ENCODE measurements at regions not wholly inside any gene's neighbourhood (a gene's known extent, or its start where the extent isn't known, plus 50 kb on each side); places are given as distances from the start of the nearest gene placed in this dataset.

DNA sequence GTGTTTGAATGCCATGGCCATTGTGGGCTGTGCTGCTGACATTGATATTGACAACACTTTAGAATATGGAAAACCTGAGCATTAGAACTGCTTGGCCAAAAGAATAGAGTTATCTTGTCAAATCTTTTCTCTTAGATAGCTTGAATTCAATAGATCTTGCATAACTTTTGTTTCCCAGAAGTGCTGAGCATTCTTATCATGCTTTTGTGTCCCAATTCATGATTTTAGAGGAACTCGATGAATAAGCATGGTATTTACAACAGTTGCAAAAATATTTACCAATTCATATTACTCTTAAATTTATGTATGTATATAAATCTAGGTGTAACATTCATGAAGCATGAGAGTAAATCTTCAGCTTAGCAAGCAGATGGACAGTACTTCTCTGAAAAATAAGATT, 508.0 kb downstream of the BCL11A start:
- DNase-seq, result no peak

DNA sequence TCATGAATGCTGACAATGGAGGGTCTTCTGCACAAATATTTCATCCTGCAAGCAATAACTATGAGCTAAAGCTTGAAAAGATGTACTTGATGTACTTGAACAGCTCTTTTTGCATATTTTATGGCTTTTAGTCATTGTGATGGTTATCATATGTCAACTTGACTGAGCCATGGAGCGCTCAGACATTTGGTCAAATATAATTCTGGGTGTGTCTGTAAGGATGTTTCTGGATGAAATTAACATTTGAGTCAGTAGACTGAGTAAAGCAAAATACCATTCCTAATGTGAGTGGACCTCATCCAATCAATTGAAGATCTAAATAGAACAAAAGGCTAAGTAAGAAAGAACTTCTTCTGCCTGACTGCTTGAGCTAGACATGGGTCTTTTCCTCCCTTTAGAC, 509.0 kb downstream of the BCL11A start:
- no peak for DNase-seq

DNA sequence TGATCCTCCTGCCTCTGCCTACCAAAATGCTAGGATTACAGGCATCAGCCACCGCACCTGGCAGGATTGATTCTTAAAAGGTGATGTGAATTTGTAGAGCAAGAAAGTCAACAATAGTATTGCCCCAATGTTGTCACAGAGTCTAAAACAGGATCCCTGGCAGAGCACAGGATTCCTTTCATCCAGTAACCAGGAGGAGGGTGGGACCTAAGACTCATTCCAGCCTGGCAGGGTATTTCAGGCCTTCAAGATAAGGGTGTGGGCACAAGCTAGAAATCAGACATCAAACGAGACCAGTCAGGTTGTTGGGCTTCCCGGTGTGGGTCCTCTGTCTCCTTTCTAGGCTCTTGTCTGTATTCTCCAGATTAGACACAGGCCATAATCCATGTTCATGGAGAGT, 511.4 kb downstream of the BCL11A start:
- DNase-seq, result no peak

DNA sequence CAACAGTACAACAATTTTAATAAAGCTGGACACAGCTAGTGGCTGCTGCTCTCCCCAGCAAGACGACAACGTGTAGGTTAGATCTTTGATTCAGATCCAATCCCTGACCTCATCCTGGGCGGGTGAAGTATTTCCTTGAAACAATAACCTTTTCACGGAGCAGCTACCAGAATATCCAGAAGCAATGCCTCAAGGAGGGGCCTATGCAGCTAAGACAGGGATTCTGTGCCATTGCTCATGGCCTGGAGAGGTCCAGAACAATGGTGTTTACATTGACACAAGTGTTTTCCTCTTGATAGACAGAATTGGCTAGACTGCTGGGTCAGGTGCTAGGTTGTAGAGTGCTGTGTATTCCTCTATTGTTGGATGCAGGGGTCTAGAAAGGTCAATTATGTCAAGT, 520.1 kb downstream of the BCL11A start:
- no peak for DNase-seq

DNA sequence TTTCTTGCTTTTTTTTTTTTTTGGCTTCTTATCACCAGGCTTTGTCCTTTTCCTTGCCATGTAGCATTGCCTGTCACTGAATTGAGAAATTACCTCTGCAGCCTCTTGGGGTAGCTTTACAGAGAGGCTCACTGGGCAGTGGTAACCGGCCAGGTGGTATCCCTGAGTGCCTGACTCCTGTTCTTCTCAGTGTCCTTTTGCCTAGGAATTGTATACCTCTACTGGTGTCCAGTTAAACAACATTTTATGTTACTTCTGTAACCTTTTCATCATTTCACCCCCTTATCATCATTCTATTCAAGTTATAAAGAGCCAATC, 523.9 kb downstream of the BCL11A start:
- DNase-seq, result no peak

DNA sequence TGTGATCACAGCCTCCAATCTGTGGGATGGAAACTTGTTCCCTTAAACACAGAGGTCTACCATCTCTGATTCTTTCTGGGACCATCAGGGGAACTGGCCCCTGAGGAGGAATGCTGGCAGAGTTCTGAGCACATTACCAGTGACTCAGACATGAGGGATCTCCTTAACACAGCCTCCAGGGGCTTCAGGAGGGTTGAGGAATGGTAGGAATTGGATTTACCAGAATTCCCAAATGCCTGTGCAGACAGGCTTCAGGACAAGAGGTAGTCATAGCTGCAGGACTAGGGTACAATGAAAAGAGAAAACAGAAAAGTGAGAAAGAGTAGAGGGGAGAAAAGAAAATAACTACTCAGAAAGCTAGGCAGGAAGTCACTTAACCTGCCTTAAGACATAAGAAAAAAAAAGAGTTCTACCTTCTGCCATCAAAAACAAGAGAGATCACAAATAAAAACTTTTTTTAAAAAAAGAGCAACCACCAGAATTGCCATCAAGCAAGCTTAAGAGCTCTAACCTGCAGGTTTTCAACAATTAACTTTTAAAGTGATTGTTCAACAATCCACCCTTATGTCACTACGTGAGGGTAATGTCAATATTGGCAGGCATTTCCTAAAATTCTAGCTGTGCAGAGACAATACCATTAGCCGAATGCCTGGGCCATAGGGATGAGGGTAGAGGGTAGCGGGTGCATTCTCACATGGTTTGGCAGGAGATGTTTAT, 524.4 kb downstream of the BCL11A start:
- peak; percentile 83 for DNase-seq

DNA sequence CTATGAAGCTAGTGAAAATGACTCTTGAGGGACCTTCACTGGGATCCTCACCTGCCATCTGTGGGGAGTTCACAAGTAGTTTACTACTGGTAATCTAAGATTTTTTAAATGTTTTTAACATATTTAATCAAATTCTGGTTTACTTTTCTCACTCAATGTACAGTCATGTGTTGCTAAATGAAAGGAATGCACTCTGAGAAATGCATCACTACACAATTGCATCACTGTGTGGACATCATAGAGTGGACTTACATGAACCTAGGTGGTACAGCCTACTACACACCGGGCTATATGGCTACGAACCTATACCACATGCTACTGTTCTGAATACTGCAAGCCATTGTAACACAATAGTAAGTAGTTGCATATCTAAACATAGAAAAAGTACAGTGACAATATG, 528.0 kb downstream of the BCL11A start:
- peak; percentile 60 for DNase-seq

DNA sequence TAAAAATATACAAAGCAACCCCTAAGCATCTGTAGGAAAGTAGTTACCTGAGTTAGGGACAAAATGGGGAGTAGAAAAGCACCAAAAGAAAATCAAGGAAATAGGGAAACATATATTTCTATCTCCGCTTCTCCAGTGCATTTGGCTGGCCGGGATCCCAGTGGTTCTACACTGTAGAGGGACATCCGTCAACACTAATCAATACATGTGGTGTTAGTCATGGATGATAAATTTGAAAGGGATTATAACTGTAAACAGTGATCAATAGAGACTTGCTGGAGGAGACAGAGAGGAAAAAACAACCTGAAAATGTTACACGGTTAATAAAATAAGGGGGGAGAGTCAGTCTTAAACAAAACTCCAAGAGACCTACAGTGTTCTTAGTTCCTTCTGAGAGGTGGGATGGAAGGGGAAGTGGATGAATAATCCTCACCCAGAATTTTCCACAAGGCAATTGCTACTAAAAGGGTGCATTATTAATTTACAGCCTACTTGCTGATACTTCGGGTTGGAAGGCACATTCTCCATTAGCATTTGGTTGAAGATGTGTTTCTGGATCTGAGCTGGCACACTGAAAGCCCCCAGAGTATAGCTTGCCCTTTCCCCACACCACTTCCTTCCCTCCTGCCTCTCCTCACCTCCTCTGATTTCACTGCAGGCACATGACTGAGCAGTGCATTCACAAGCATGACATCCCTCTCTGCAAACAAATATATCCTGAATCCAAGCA, 530.0 kb downstream of the BCL11A start:
- DNase-seq, result no peak

DNA sequence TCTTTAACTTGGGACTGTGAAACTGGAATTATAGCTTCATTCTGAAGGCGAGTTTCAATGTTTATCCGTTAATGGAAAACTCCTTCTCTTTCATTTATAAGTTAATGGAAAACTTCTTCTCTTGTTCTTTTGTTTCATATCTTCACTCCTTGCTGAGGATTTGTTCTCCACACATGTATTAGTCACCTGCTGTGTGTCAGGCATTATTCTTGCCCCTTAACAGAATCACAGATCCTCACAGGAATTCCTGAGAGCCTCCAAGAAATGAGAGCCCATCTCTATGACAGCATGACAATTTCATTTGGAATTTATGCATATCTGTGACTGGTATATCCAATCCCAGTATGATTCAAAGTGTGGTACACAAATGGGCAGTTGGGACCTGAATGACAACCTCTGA, 545.8 kb downstream of the BCL11A start:
- DNase-seq, result no peak

DNA sequence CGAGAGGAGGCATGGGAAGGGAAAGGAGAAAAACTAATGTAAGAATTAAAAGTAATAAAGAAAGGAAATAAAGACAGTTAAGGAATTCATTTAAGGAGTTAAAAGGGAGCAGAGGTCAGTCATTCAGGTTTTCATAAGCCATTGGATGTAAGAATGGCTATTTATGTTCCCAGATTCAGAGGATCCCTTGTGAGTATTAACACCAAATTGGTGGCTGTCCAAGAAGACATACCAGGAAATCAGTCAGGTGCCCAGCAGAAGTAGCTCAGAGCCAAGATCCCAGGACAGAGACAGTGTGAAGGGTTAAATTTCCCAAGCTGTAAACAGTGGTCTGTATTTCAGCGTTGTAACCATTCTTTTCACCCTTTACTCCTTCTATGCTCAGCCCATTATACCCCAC, 550.4 kb downstream of the BCL11A start:
- no peak for DNase-seq

DNA sequence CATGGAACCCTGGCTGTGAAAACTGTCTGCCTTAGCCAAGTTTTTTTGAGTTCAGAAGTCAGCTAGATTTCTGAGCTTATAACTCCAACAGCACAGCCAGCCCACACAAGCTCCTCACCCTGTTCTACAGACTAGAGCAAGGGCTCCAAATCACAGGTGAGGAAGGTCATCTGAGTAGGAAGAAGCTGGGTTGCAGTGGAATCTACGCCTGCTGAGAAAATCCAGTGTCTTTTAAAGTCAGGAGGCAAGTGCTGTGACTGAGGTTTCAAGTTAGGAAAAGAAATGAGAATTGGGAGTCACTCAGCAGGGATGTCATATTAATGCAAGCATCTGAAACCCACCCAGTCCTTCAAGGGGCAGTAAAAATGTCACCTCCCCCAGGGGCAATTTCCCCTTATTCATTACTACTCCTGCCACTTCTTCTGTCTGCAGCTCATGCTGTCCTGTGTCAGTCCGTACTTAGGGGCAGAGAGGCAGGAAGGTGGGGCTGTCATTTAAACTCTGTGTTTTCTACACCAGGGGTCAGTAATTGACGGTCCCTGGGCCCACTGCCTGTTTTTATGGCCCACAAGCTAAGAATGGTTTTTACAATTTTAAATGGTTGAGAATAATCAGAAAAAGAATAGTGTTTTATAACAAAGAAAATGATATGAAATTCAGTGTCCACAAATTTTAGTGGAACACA, 551.1 kb downstream of the BCL11A start:
- no peak for DNase-seq

DNA sequence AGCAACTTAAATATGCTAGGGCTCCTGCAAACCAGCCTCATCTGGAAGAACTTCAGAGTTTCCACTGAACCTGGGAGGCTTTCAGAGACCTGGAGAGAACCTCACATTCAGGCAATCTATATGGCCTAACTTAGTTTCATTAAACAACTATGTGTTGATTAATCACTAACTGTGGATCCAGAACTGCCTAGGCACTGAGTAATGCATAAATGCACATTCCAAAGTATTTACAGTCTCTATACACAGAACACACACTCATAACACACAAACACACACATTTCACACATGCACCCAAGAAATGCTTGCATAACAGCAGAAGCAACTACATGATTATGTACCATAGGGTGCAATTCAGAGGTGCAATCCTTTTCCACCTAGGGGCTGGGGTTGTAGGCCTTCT, 552.8 kb downstream of the BCL11A start:
- peak; percentile 55 for DNase-seq

DNA sequence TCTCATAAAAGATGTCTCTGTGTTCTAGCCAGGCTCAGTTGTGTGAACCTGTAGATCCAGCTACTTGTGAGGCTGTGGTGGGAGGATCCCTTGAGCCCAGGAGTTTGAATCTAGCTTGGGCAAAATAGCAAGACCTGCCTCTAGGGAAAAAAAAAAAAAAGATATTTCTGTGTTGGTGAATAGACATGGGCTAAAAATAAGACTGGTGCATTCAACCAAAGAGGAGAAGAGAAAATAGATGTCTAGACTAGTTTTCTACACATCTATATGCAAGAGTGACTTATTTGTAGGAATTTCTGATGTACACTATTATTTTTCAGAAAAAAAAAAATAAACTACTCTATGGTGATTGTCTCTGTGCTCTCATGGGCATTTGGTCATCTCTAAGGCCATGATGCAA, 555.1 kb downstream of the BCL11A start:
- DNase-seq, result no peak

DNA sequence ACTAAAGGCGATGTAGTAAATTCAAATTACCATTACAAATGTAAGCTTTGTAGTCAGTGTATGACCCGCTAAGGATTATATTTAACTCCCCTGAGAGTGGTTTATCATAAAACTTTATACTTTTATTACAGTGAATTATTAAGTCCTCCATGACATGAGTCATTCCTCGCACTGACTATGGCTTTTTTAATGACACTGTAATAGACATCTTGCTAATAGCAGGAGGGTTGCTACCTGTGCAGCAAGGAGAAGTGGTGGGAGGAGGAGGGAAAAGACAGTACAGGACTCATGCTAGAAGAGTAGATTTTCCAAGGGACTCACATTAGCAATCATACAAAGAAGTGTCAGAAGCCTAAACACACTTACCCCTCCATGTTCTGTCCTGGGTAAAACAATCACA, 556.1 kb downstream of the BCL11A start:
- no peak for DNase-seq

DNA sequence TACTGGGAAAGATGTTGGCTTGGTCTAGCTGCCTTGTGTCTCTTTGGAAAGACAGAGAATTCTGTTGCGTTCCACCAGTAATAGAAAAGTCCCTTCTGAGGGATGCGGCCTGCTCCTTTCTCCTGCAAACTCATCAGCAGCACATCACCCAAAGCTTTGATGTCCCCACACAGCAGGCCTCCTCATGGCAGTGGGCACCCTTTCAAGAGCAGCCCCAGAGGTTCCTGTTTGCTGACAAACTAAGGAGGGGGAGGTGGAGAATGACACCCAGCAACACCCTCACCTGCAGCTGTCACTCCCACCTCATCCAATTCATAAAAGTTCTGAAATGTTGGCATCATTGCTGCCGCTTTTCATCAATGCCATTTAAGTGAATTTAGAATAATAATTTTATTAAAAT, 556.6 kb downstream of the BCL11A start:
- no peak for DNase-seq

DNA sequence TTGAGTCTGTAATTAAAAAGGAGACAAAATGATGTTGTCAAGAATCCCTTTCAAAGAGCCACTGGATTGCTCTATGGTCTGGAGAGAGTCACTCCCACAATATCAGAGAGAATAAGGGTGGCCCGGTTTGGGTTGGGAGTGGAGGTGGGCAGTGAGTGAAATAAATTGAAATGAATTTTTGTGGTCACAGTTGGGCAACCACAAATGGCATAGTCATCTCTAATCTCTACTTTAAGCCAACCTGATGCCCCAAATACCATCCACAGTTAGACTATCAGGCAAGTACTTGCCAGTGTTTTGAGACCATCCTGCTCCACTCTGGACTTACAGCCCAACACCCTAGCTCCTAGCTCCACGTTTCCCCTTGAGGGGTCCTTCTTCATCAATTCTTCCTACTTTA, 559.7 kb downstream of the BCL11A start:
- no peak for DNase-seq

DNA sequence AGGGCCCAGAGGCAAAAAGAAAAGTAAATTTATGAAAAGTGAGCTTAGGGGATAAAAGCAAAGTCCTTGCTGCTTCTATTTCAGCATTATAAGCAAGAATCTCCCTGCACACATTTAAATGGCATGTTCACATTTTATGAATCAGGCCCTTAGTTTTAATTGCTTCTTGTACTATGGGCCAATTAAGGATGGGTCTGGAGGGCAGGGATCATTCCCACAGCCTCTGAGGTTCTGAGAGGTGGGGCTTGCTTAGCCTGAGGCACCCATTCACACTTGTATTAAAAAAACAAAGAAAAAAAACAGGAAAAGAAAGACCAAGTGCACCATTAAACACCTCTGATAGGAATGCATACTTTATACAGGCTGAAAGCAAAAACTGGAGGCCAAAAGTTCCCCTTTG, 565.1 kb downstream of the BCL11A start:
- DNase-seq, result no peak

DNA sequence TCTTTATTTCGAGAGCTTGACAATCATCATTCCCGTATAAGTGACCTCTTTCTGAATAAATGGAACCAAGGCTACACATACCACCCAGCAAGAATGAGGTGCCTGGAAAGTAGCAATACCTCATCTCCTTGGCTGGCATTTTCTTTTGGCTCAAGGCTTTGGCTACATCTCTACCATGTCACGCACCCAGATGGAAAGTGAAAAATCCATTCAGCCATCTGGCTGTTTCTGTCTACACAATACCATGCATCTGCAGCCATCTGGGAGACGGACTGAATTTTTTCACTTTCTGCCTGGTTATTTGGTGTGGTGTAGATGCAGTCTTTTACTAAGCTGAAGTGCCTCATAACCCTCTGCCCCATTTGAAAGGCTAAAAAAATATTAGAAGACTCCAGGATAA, 566.9 kb downstream of the BCL11A start:
- DNase-seq, result no peak

DNA sequence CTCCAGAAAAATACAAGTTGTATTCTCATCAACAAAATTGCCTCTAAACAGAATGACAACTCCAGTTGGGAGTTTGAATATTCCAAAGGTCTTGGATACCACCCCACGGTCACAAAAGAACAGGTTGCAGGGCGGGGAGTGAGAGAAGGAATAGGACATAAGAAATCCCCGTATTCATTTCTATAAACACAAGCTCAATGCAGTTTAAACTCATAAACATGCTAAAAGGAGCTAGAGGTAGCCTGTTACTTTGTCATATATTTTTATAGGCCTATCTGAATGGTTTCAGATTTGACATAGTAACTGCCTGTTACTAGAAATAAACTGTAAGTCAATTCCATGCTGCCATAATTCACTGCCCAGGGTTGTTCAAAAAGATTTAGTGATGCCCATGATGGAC, 567.5 kb downstream of the BCL11A start:
- no peak for DNase-seq

DNA sequence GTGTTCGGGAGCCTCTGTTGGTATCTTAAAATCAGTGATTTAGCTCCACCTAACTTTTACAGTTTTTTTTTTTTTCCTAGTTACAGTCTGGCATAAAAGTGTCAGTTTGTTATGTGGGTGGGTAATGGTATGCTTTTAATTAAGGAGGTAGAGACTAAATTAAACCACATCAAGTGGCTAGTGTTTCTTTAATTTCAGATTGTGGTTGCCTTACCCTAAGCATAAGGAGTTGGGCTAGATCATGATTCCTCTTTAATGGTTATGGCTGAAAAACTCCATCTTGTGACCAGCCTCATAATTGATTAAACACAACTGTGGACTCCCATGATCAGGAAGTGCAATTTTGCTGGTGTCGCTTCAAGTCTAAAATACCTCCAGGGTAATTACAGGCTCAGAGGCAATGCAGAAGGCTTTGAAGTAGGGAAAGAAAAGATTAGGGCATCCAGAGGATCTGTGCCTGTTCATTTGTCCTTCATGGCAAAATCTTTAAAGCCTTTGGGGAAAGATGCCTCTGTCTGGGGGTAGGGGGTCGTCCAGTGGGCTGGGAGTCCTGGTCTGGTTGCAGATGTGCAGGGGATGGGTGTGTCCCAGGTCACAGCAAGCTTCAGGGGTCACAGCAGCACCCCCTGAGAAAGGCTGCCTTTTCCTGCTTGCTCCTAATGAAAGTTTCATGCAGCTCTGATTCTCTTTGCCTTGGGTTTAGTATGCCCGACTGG, 579.2 kb downstream of the BCL11A start:
- DNase-seq, result no peak

DNA sequence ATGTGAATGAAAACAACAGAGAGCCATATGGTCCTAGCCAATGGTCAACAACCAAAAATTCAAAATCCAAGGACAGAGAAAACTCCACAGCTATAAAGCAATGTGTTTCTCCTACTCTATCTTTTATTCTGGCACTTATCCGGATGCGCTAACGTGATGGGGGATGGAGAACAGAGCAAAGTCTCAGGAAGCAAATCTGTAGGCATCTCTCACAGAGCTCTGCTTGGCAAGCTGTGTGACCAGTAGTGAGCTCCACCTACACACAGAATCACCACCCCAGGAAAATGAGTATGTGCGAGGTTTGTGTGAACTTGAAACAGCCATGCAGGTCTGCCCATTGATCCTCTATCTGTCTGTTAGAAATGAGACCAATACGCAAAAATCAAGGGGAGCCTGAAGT, 584.3 kb downstream of the BCL11A start:
- no peak for DNase-seq

DNA sequence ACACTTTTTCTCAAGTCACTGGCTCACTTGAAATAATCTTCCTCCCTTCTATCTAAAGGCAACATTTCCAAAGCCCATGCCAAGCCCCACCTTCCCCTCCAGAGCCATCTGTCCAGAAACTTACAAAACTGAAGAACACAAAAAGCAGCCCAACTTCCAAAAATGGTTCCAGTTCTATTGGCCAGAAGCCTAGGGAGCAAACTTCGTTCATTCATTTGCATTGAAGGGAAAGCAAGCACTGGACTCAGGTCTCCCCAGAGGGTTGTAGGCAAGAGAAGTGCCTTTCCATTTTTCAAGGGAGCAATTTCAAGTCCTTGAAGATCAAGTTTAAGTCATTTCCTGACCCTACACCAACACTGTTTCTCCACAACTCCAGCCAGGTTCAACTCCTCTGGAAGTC, 585.0 kb downstream of the BCL11A start:
- no peak for DNase-seq

DNA sequence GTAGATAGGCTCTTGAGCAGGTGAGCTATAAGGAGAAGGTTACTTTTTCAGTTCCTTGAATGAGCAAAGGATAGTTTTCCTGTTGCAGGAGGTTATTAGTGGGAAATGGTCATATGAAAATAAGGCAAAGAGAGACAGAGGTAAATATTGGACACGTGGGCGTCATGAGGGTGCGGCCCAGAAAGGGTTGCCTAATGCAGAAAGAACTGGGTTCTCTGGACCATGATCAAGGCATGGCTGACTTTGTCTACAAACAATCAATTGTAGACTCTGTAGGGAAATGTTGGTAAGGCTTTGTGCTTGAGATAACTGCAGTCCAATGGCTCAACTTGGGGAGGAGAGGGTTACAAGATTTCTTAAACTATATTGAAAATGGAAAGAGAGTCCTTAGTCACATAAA, 585.8 kb downstream of the BCL11A start:
- no peak for DNase-seq

DNA sequence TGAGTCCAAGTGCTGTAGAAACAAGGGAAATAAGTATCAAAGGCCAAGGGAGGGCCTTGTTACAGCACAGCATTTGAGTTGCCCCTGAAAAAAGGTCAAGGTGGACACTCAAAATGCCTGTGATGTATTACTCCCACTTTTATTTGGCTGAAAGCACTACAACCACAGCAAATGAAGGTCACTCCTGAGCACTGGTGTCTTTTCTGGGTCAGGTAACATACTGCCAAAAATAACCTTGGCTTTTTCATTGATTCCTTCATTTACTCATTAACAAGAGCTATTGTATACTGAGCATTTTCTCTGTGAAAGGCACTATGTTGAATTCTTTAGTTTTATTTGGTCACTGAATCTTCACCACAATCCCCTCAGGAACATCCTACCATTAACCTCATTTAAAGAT, 590.3 kb downstream of the BCL11A start:
- DNase-seq, result no peak
